Astrocyte of the cerebellum (primary cell): ENCODE measurements at regions not wholly inside any gene's neighbourhood (a gene's known extent, or its start where the extent isn't known, plus 50 kb on each side); places are given as distances from the start of the nearest gene placed in this dataset.

Source experiments
- DNase-seq: peaks from one replicate; pipeline ENCODE4 v3.0.0-alpha.2; 2011; ENCODE audit warnings: low read depth
- H3K4me3 ChIP-seq: 2 replicates; pipeline ENCODE4 v1.5.1; 2011; ENCODE audit warnings: mild to moderate bottlenecking, low read depth, low read length, moderate library complexity
- in situ Hi-C: cut with HindIII; loops from 2 replicates; pipeline ENCODE4 v1.10.0; 2017; ENCODE audit warnings: low sequenced_read_pairs
- TF ChIP-seq, protein P1 (sequence below): IDR thresholded peaks from 2 replicates; pipeline ENCODE4 v1.5.1; 2012; ENCODE audit warnings: low read length, low read depth, moderate library complexity, mild to moderate bottlenecking; ENCODE audit errors: missing control alignments

DNA sequence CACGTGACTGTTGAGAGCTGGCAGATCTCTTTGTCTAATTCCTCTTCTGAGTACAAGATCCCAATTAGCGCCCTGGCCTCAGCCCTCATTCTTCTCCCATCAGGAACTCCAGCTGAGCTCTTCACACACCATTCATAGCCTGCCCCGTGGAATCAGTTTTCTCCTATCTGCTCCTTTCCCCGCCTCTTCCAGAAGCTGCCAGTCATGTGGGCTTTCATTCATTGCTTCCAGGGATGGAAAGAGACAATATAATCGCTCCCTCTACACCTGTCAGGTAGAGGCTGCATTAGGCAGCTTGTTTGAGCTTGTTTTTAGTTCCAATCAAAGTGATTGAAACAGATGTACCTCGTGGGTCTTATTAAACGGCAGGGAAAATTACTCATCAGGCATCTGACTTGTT is 515.8 kb downstream of the TYW1 start:
- TF ChIP-seq, protein P1, sequence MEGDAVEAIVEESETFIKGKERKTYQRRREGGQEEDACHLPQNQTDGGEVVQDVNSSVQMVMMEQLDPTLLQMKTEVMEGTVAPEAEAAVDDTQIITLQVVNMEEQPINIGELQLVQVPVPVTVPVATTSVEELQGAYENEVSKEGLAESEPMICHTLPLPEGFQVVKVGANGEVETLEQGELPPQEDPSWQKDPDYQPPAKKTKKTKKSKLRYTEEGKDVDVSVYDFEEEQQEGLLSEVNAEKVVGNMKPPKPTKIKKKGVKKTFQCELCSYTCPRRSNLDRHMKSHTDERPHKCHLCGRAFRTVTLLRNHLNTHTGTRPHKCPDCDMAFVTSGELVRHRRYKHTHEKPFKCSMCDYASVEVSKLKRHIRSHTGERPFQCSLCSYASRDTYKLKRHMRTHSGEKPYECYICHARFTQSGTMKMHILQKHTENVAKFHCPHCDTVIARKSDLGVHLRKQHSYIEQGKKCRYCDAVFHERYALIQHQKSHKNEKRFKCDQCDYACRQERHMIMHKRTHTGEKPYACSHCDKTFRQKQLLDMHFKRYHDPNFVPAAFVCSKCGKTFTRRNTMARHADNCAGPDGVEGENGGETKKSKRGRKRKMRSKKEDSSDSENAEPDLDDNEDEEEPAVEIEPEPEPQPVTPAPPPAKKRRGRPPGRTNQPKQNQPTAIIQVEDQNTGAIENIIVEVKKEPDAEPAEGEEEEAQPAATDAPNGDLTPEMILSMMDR, result no peak
- no peak for DNase-seq
- H3K4me3 ChIP-seq, result no peak overlapping the region
- in situ Hi-C loops, result no loop called here

DNA sequence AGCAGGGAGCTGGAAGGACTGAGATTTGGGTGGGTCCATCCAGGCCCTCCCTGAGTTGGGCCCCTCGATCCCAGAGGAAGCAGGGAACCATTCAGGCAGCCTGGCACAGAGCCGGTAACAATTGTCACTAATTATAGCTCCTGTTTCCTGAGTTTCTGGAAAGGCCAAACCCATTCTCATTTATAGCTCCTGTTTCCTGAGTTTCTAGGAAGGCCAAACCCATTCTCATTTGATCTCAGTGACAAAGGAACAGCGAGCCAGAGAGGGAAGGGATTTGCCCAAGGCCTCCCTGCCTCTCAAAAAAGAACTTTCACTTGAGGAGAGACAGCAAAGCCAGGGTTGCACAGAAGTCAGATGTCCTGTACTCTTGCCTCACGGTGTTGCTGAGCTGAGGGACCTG is 521.9 kb downstream of the TYW1 start:
- DNase-seq, result no peak
- in situ Hi-C loops, result no loop called here
- H3K4me3 ChIP-seq, result no peak overlapping the region
- TF ChIP-seq, protein P1, result no peak

DNA sequence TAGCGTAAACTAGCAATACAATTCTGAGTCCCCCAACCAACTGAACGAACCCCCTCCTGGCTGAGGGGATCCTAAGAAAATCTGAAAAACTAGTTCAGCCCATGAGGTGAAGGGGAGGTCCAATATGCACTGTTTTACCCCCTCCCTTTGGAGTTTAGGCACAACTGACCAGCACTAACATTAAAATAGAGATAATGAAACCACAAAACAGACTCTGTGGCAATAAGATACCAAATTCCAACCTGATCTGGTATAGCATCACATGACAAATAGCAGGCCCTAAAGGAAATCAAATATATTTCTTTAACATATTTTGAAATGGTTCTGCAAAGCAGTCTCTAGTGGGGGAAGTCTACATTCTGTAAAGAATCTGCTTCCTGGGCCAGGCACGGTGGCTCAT is 522.5 kb downstream of the TYW1 start:
- no peak overlapping the region for H3K4me3 ChIP-seq
- in situ Hi-C loops, result no loop called here
- TF ChIP-seq, protein P1, result no peak
- DNase-seq, result no peak

DNA sequence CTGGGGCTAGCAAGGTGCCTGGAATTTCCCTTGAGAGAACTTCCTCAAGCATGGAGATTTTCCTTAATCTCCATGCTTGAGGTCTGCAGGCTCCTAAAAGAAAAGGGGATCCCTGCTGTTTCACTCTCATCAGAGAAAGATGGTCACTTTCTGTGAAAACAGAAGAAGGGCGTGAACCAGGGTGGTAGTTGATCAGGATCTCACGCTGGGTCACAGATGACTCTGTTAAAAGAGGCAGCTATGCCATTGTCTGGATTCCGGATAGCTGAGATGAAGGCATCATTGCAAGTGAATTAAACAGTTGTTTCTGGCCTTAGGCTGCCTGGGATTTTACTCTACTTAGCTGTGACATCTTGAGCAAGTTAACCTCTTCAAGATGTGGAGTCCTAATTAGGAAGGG is 525.9 kb downstream of the TYW1 start:
- no peak overlapping the region for H3K4me3 ChIP-seq
- TF ChIP-seq, protein P1, result no peak
- no peak for DNase-seq
- in situ Hi-C loops, result no loop called here

DNA sequence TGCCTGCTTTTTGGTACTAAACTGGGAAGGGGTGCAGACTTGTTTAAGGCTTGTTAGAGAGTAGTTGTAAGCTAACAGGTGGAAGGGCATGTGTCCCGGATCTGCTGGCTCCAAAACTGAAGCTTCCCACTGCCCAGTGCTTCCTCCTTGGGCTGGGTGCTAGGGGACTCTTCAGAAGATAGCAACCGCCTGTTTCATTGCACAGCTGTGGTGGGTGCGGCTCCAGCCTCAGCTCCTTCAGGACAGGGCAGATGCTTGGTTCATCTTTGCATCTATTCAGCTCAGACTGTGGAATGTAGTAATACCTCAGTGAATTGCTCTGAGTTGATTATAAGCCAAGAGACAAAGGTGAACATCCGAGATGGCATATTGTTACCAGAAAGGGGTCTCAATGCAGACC is 527.1 kb downstream of the TYW1 start:
- TF ChIP-seq, protein P1, result no peak
- DNase-seq, result no peak
- no peak overlapping the region for H3K4me3 ChIP-seq
- in situ Hi-C loops, result no loop called here

DNA sequence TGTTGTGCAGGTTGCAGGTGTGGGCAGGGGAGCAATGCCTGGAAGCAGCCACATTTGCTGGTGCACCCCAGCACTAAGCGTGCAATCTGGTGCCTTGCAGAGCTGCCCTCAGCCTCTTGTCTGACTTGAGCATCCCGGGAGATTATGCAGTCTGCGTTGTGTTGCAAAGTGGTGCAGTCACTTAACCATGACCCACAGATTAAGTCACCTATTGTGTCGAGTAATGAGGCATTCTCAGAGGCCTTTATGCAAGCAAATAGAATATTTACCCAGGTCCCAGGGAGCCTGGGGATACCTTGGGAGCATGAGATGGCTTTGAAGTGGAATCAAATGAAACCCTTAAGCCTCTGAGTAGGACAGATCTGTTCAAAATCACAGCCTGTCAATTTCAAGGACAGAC is 529.0 kb downstream of the TYW1 start:
- TF ChIP-seq, protein P1, result no peak
- in situ Hi-C loops, result no loop called here
- H3K4me3 ChIP-seq, result no peak overlapping the region
- no peak for DNase-seq
